22Rv1 (cell line): ENCODE measurements at regions not wholly inside any gene's neighbourhood (a gene's known extent, or its start where the extent isn't known, plus 50 kb on each side); places are given as distances from the start of the nearest gene placed in this dataset.

Experiments used
- CTCF ChIP-seq: fragments of 450-650 bp; IDR thresholded peaks from 2 replicates; pipeline ENCODE4 v1.5.1; 2017; ENCODE audit warnings: mild to moderate bottlenecking
- ZFX ChIP-seq: fragments of 450-650 bp; IDR thresholded peaks from 2 replicates; pipeline ENCODE4 v1.6.1; 2017; ENCODE audit warnings: antibody characterized with exemption, borderline replicate concordance

GRCh38 chr2:60351802-60352201 lies 201.7 kb downstream of the BCL11A start:
- TF ChIP-seq CTCF, result no peak
- no peak for TF ChIP-seq ZFX
